HCT116 (cell line): ENCODE measurements at regions not wholly inside any gene's neighbourhood (a gene's known extent, or its start where the extent isn't known, plus 50 kb on each side); places are given as distances from the start of the nearest gene placed in this dataset.

Experiments used
- ATAC-seq: fragments of 200-7000 bp; cut with Tn5 transposase; 2 replicates; pipeline ENCODE4 v1.9.1; 2020; ENCODE audit warnings: mild to moderate bottlenecking, moderate library complexity
- BruUV-seq: library from RNA; stranded (reverse); fragments of 400-500 nt; replicated peaks from 2 replicates; lab custom pipeline; 2021; lab: Mats Ljungman, UMichigan
- CTCF ChIA-PET: fragments of 300-600 bp; sonication (Branson Sonifier 250); formaldehyde crosslinking; loops from one replicate; lab custom pipeline; 2021; ENCODE audit warnings: antibody characterized with exemption; lab: Charles Lee
- POLR2A ChIA-PET: fragments of 300-600, 350-600 bp; sonication (Branson Sonifier 250); formaldehyde crosslinking; loops from one replicate; lab custom pipeline; 2021; ENCODE audit warnings: antibody characterized with exemption; lab: Charles Lee
- RAD21 ChIA-PET, 2 experiments: fragments of 300-600 bp; sonication (Branson Sonifier 250); formaldehyde crosslinking; loops; one replicate each; lab custom pipeline; 2023; ENCODE audit warnings: low total read pairs in 2 of 2; ENCODE audit not compliant: uncharacterized antibody in 2 of 2, unreplicated experiment in 2 of 2, low non-redundant PET in 1 of 2; lab: Charles Lee
- DNase-seq: peaks from one replicate; pipeline ENCODE4 v3.0.0-alpha.2; 2010; ENCODE audit warnings: low read depth, low spot score
- H2AFZ ChIP-seq: fragments of 200-600 bp; shearing (Covaris generic), sonication (generic); 2 replicates; pipeline ENCODE4 v1.6.1; 2017; ENCODE audit warnings: low read depth, mixed run types, mixed read lengths, antibody characterized with exemption, low read length; ENCODE audit not compliant: poor library complexity, severe bottlenecking
- H3K27ac ChIP-seq: 2 replicates; pipeline ENCODE4 v1.5.1; 2012; ENCODE audit warnings: low read depth, low read length
- H3K27me3 ChIP-seq: fragments of 200-600 bp; sonication (generic); 2 replicates; pipeline ENCODE4 v1.6.1; 2016; ENCODE audit warnings: mixed run types, low read length, mixed read lengths; ENCODE audit not compliant: insufficient read depth
- H3K36me3 ChIP-seq, 2 experiments: fragments of 200-500 bp in 1 of 2; fragments of 200-600 bp in 1 of 2; sonication (Bioruptor generic) in 1 of 2; sonication (generic) in 1 of 2; 2 replicates each; pipeline versions ENCODE4 v1.5.1 to v1.6.1; 2014 to 2016; ENCODE audit warnings: low read length in 2 of 2, inconsistent platforms in 1 of 2, mixed read lengths in 1 of 2, mixed run types in 1 of 2; ENCODE audit not compliant: insufficient read depth in 2 of 2, control insufficient read depth in 1 of 2
- H3K4me1 ChIP-seq, 2 experiments: fragments of 200-600 bp in 1 of 2; sonication (generic) in 1 of 2; 2 replicates each; pipeline versions ENCODE4 v1.5.1 to v1.6.1; 2012 to 2017; ENCODE audit warnings: low read length in 2 of 2, inconsistent platforms in 1 of 2, mild to moderate bottlenecking in 1 of 2, mixed read lengths in 1 of 2, mixed run types in 1 of 2, moderate library complexity in 1 of 2; ENCODE audit not compliant: insufficient read depth in 2 of 2, control insufficient read depth in 1 of 2
- H3K4me2 ChIP-seq: fragments of 200-600 bp; sonication (generic); 2 replicates; pipeline ENCODE4 v1.6.1; 2017; ENCODE audit warnings: mixed run types, low read length, mixed read lengths
- H3K4me3 ChIP-seq, 2 experiments: fragments of 200-600 bp in 1 of 2; sonication (generic) in 1 of 2; replicated peaks in 1 of 2; 2 replicates each; pipeline ENCODE4 v1.5.1; 2011 to 2016; ENCODE audit warnings: low read length in 2 of 2, control low read depth in 1 of 2, low read depth in 1 of 2, mild to moderate bottlenecking in 1 of 2, mixed read lengths in 1 of 2, mixed run types in 1 of 2
- H3K79me2 ChIP-seq: fragments of 200-600 bp; sonication (generic); 2 replicates; pipeline ENCODE4 v1.6.1; 2017; ENCODE audit warnings: mild to moderate bottlenecking, mixed run types, low read length, moderate library complexity, mixed read lengths; ENCODE audit not compliant: insufficient read depth
- H3K9ac ChIP-seq: fragments of 200-600 bp; sonication (generic); 2 replicates; pipeline ENCODE4 v1.6.1; 2016; ENCODE audit warnings: low read length, mixed read lengths
- H3K9me2 ChIP-seq: fragments of 200-600 bp; sonication (generic), shearing (Covaris generic); 2 replicates; pipeline ENCODE4 v1.6.1; 2017; ENCODE audit warnings: mixed run types, mild to moderate bottlenecking, moderate library complexity; ENCODE audit not compliant: insufficient read depth
- H3K9me3 ChIP-seq, 2 experiments: fragments of 200-500 bp in 1 of 2; fragments of 200-600 bp in 1 of 2; sonication (Bioruptor generic) in 1 of 2; sonication (generic) in 1 of 2; 2 replicates each; pipeline ENCODE4 v1.6.1; 2014 to 2017; ENCODE audit warnings: low read length in 2 of 2, mixed read lengths in 2 of 2, inconsistent platforms in 1 of 2, low read depth in 1 of 2, mild to moderate bottlenecking in 1 of 2, mixed run types in 1 of 2, moderate library complexity in 1 of 2; ENCODE audit not compliant: control insufficient read depth in 1 of 2, insufficient read depth in 1 of 2
- H4K20me1 ChIP-seq: fragments of 200-600 bp; sonication (generic), shearing (Covaris generic); 2 replicates; pipeline ENCODE4 v1.6.1; 2017; ENCODE audit warnings: mixed run types, mild to moderate bottlenecking, moderate library complexity; ENCODE audit not compliant: insufficient read depth
- CEBPB ChIP-seq: IDR thresholded peaks from 2 replicates; pipeline ENCODE4 v1.6.1; 2012; ENCODE audit warnings: low read depth
- EZH2phosphoT487 ChIP-seq: fragments of 200-600 bp; IDR thresholded peaks from 2 replicates; pipeline ENCODE4 v1.6.1; 2018; ENCODE audit warnings: antibody characterized with exemption, borderline replicate concordance
- FOSL1 ChIP-seq: IDR thresholded peaks from 2 replicates; pipeline ENCODE4 v1.6.1; 2012; ENCODE audit warnings: low read depth
- MAX ChIP-seq: IDR thresholded peaks from 2 replicates; pipeline ENCODE4 v1.6.1; 2012
- POLR2A ChIP-seq: IDR thresholded peaks from 2 replicates; pipeline ENCODE4 v1.7.0; 2011; ENCODE audit warnings: borderline replicate concordance; ENCODE audit not compliant: insufficient read depth, insufficient read length; ENCODE audit errors: extremely low read depth
- RAD21 ChIP-seq: IDR thresholded peaks from 2 replicates; pipeline ENCODE4 v1.6.1; 2012; ENCODE audit warnings: low read depth, mild to moderate bottlenecking
- SP1 ChIP-seq: IDR thresholded peaks from 2 replicates; pipeline ENCODE4 v1.6.1; 2012; ENCODE audit warnings: low read depth
- TCF7L2 ChIP-seq: IDR thresholded peaks from 2 replicates; pipeline ENCODE4 v1.7.0; 2011; ENCODE audit warnings: borderline replicate concordance, inconsistent platforms; ENCODE audit not compliant: insufficient read depth, insufficient read length; ENCODE audit errors: extremely low read depth
- ZBTB33 ChIP-seq: IDR thresholded peaks from 2 replicates; pipeline ENCODE4 v1.6.1; 2011; ENCODE audit warnings: mild to moderate bottlenecking, low read length, moderate library complexity; ENCODE audit not compliant: insufficient replicate concordance; ENCODE audit errors: extremely low read depth
- intact Hi-C: fragments of 100-400 bp; cut with micrococcal nuclease; formaldehyde crosslinking; loops from 2 replicates; pipeline ENCODE4 v1.10.0; 2022
- TF ChIP-seq, protein P1 (sequence below), 3 experiments: fragments of 200-600 bp in 1 of 3; sonication (generic) in 1 of 3; IDR thresholded peaks in 2 of 3; conservative IDR thresholded peaks in 1 of 3; 2 replicates each; pipeline ENCODE4 v1.5.1; 2012 to 2017; ENCODE audit warnings: low read depth in 2 of 3, low read length in 2 of 3, antibody characterized with exemption in 1 of 3, borderline replicate concordance in 1 of 3, control low read depth in 1 of 3, mild to moderate bottlenecking in 1 of 3, mixed read lengths in 1 of 3, mixed run types in 1 of 3, moderate library complexity in 1 of 3; ENCODE audit not compliant: insufficient read depth in 1 of 3

DNA sequence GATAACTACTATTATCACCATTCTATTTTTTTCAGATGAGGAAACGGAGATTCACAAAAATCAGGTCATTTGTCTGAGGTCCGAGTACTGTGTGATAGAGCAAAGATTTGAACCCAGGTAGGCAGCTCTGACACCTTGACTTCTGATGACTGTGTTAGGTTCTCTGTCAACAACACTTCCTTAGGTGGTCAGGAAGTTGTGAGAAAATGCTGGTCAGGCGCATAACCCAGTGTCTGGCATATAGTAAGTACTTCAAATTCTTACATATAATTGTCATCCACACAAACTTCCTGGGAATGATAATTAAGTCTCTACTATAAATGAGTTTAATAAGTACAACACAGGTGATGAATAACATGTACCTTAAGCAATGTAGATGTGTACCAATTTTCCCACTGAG is 381.5 kb downstream of the NEBL start:
- Histone ChIP-seq H3K79me2 (no peaks in the 10 kb centered on the region), H3K9me2 (no peaks in the 10 kb centered on the region), H3K4me1 (no peaks in the 10 kb centered on the region), H3K4me2 (no peak overlapping the region), H3K4me3 (no peak overlapping the region), H3K36me3 (no peaks in the 10 kb centered on the region), H3K9me3 (peaks cover 6 to 14% of the 10 kb centered on the region in 2 experiments; a peak in 2 of 4 replicates), H4K20me1 (no peaks in the 10 kb centered on the region), H3K27me3 (no peaks in the 10 kb centered on the region), H3K27ac (no peak overlapping the region), H2AFZ (no peak overlapping the region), H3K9ac (no peak overlapping the region)
- no peak for TF ChIP-seq RAD21
- no peak for TF ChIP-seq EZH2phosphoT487
- ChIA-PET RAD21 (no interaction called here), POLR2A (no interaction called here), CTCF (no interaction called here)
- BruUV-seq: no TSS peak
- intact Hi-C loops: no loop called here
- DNase-seq: no peak
- ATAC-seq: no peak

DNA sequence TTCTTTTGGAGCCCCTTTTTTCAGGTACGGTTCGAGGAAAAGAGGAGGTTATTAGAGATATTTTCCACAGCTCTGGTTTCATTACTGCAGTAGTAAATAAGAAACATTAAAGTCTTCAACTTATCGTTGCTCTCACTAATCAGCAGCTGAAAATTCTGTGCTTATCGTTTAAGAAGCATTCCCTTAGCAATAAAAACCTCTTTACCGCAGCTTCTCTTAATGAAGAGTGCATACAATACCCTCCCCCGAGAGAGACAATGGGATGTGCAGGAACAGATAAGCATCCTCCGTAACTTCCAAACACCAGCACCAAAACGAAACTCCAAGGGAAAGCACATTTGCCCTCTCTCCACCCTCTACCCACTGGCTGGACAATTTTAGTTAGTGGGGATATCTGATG is 384.5 kb downstream of the NEBL start:
- H4K20me1 ChIP-seq: no peaks in the 10 kb centered on the region
- no peaks in the 10 kb centered on the region for H3K27me3 ChIP-seq
- no peak for DNase-seq
- H3K79me2 ChIP-seq: no peaks in the 10 kb centered on the region
- no peak overlapping the region for H3K4me2 ChIP-seq
- peaks cover 3 to 18% of the 10 kb centered on the region in 2 experiments; a peak in 2 of 4 replicates for H3K9me3 ChIP-seq
- H3K9me2 ChIP-seq: no peaks in the 10 kb centered on the region
- H3K4me1 ChIP-seq: no peaks in the 10 kb centered on the region
- ATAC-seq: no peak
- BruUV-seq: no TSS peak
- H2AFZ ChIP-seq: no peak overlapping the region
- TF ChIP-seq, protein P1, sequence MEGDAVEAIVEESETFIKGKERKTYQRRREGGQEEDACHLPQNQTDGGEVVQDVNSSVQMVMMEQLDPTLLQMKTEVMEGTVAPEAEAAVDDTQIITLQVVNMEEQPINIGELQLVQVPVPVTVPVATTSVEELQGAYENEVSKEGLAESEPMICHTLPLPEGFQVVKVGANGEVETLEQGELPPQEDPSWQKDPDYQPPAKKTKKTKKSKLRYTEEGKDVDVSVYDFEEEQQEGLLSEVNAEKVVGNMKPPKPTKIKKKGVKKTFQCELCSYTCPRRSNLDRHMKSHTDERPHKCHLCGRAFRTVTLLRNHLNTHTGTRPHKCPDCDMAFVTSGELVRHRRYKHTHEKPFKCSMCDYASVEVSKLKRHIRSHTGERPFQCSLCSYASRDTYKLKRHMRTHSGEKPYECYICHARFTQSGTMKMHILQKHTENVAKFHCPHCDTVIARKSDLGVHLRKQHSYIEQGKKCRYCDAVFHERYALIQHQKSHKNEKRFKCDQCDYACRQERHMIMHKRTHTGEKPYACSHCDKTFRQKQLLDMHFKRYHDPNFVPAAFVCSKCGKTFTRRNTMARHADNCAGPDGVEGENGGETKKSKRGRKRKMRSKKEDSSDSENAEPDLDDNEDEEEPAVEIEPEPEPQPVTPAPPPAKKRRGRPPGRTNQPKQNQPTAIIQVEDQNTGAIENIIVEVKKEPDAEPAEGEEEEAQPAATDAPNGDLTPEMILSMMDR (IDR thresholded peaks at IDR 0.05 in 2 of 3, conservative IDR thresholded peaks at IDR 0.05 in 1 of 3; ENCODE audit: borderline replicate concordance in 1 of 3, insufficient read depth in 1 of 3, low read depth in 2 of 3, low read length in 2 of 3): no peak
- TF ChIP-seq TCF7L2 (no peak), EZH2phosphoT487 (no peak), SP1 (no peak), POLR2A (no peak), RAD21 (no peak), ZBTB33 (no peak), FOSL1 (no peak), MAX (no peak), CEBPB (no peak)
- no peaks in the 10 kb centered on the region for H3K36me3 ChIP-seq
- POLR2A ChIA-PET: no interaction called here
- no peak overlapping the region for H3K4me3 ChIP-seq
- no peak overlapping the region for H3K27ac ChIP-seq
- no peak overlapping the region for H3K9ac ChIP-seq
- intact Hi-C loops: no loop called here
- CTCF ChIA-PET: no interaction called here
- RAD21 ChIA-PET: no interaction called here
